ENCODE measurements at regions not wholly inside any gene's neighbourhood (a gene's known extent, or its start where the extent isn't known, plus 50 kb on each side); places are given as distances from the start of the nearest gene placed in this dataset.

DNA sequence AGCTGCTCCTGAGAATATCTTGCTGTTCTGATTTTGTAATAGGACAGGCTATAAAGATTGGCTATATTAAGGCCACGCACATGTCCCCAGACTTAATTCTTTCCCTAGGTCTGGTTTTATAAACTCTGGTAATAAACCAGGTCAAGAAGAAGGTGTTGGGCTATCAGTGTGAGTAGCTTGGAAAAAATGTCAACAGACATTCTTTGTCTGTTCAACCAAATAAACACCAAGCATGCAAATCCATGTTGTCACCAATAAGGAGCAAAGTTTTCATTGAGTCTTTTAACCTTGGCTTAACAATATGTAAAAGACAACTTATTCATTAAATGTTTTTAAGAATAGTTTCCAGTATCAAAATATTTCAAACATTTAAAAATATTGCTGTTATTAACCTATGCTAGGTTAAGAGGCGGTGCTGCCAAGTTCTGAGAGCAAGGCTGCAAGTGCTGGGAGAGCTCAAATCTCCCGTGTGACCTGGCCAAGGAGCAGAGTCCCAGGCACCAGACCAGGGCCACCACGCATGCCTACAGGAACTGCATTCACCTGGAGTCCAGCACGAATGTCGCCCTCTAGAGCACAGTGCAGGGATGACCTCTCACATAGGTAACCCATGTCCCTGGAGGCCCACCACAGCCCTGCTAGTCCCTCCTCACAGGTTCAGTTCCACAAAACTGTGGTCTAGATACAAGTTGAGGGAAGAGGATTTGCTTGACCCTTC is 120.5 kb upstream of the POU3F3 start:
- no peaks in the 10 kb centered on the region for H3K79me2 ChIP-seq (ENCODE audit: insufficient read depth, low read length)
- no peaks in the 10 kb centered on the region for H4K20me1 ChIP-seq (ENCODE audit: insufficient read depth, low read length)
- no peaks in the 10 kb centered on the region for H3K27me3 ChIP-seq (ENCODE audit: insufficient read depth, low read length)
- H3K4me2 ChIP-seq (ENCODE audit: insufficient read depth, low read length) = no peak overlapping the region
- no peak overlapping the region for H3K27ac ChIP-seq (ENCODE audit: low read depth, low read length)
- TF ChIP-seq, protein P1, sequence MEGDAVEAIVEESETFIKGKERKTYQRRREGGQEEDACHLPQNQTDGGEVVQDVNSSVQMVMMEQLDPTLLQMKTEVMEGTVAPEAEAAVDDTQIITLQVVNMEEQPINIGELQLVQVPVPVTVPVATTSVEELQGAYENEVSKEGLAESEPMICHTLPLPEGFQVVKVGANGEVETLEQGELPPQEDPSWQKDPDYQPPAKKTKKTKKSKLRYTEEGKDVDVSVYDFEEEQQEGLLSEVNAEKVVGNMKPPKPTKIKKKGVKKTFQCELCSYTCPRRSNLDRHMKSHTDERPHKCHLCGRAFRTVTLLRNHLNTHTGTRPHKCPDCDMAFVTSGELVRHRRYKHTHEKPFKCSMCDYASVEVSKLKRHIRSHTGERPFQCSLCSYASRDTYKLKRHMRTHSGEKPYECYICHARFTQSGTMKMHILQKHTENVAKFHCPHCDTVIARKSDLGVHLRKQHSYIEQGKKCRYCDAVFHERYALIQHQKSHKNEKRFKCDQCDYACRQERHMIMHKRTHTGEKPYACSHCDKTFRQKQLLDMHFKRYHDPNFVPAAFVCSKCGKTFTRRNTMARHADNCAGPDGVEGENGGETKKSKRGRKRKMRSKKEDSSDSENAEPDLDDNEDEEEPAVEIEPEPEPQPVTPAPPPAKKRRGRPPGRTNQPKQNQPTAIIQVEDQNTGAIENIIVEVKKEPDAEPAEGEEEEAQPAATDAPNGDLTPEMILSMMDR (IDR thresholded peaks at IDR 0.05; ENCODE audit: extremely low read depth, low read depth, low read length) = peak; percentile 12
- no peak for DNase-seq (ENCODE audit: insufficient read length, low spot score, missing footprints)
- no peaks in the 10 kb centered on the region for H3K36me3 ChIP-seq (ENCODE audit: insufficient read depth, low read length)
- no peak overlapping the region for H3K4me3 ChIP-seq (ENCODE audit: insufficient read depth, low read length)
- H2AFZ ChIP-seq (ENCODE audit: low read length) = no peak overlapping the region
- H3K4me1 ChIP-seq (ENCODE audit: insufficient read depth, low read length) = no peaks in the 10 kb centered on the region
- H3K9me3 ChIP-seq (ENCODE audit: low read depth, low read length) = no peaks in the 10 kb centered on the region

DNA sequence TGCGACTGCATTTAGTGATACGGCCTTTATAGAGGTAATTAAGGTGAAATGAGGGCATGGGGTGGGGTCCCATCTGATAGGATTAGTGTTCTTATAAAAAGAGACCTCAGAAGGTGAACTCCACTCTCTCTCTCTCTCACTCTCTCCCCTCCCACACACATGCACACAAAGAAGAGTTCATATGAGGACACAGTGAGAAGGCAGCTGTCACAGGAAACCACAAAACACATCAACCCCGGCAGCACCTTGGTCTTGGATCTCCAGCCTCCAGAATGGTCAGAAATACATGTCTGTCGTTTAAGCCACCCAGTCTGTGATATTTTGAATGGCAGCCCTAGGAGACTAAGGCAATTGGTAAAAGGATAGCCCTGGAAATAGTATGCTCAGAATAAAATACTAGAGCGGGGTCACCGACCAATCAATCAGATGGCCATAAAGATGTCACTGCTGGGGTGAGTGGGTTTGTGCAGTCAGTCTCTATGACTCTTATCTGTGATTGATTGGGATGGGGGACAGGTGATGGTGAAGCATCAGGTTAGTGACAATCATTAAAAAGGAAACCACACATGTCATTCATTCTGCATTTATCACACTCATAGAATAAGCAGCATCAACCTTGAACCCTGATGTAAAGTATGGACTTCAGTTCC is 118.9 kb upstream of the POU3F3 start:
- Histone ChIP-seq H2AFZ (ENCODE audit: low read length) (no peak overlapping the region), H3K4me3 (ENCODE audit: insufficient read depth, low read length) (no peak overlapping the region), H4K20me1 (ENCODE audit: insufficient read depth, low read length) (no peaks in the 10 kb centered on the region), H3K4me2 (ENCODE audit: insufficient read depth, low read length) (no peak overlapping the region), H3K36me3 (ENCODE audit: insufficient read depth, low read length) (no peaks in the 10 kb centered on the region), H3K27me3 (ENCODE audit: insufficient read depth, low read length) (no peaks in the 10 kb centered on the region), H3K79me2 (ENCODE audit: insufficient read depth, low read length) (no peaks in the 10 kb centered on the region), H3K4me1 (ENCODE audit: insufficient read depth, low read length) (no peaks in the 10 kb centered on the region), H3K27ac (ENCODE audit: low read depth, low read length) (no peak overlapping the region), H3K9me3 (ENCODE audit: low read depth, low read length) (no peaks in the 10 kb centered on the region)
- TF ChIP-seq, protein P1 (IDR thresholded peaks at IDR 0.05; ENCODE audit: extremely low read depth, low read depth, low read length) = no peak
- no peak for DNase-seq (ENCODE audit: insufficient read length, low spot score, missing footprints)

DNA sequence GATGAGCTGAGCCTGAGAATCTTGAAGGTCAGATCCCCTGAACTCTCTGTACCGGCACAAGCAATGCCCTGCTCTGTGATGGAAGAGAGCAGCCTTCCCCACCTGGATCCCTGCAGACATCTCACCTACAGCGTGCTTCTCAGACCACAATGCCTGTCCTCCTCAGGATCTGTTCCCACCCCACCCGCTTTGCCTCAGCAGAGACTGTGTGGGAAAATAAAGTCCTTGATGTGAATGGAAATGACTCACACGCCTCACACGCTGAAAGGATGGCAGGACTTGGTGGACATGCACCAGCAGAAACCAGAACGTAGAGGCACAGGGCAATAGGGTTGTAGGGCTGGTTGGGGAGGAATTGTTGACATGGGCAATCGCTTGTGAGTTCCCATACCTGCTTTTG is 117.9 kb upstream of the POU3F3 start:
- Histone ChIP-seq H3K27ac (ENCODE audit: low read depth, low read length) (no peak overlapping the region), H3K27me3 (ENCODE audit: insufficient read depth, low read length) (no peaks in the 10 kb centered on the region), H3K4me3 (ENCODE audit: insufficient read depth, low read length) (no peak overlapping the region), H3K9me3 (ENCODE audit: low read depth, low read length) (no peaks in the 10 kb centered on the region), H3K79me2 (ENCODE audit: insufficient read depth, low read length) (no peaks in the 10 kb centered on the region), H3K4me2 (ENCODE audit: insufficient read depth, low read length) (no peak overlapping the region), H2AFZ (ENCODE audit: low read length) (no peak overlapping the region), H3K36me3 (ENCODE audit: insufficient read depth, low read length) (no peaks in the 10 kb centered on the region), H4K20me1 (ENCODE audit: insufficient read depth, low read length) (no peaks in the 10 kb centered on the region), H3K4me1 (ENCODE audit: insufficient read depth, low read length) (no peaks in the 10 kb centered on the region)
- TF ChIP-seq, protein P1 (IDR thresholded peaks at IDR 0.05; ENCODE audit: extremely low read depth, low read depth, low read length) = no peak
- DNase-seq (ENCODE audit: insufficient read length, low spot score, missing footprints) = no peak

DNA sequence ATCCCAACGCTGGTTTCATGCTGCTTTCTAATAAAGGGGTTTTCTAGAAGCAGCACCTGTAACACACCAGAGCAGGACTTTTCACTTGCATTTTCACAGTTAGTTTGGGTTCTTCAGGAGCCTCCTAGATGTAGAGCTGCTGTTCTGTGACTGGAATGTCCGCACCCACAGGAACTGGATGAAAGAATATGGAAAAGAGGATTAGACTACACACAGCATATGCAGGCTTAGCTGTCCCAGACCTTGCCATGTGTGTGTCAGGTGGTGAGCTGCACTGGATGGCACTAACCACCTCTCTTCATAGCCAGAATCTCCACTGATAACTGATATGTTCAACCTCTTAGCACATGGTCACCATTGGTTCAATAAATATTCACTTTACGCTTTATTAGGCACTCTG is 112.1 kb upstream of the POU3F3 start:
- TF ChIP-seq, protein P1 (IDR thresholded peaks at IDR 0.05; ENCODE audit: extremely low read depth, low read depth, low read length) = no peak
- Histone ChIP-seq H3K4me1 (ENCODE audit: insufficient read depth, low read length) (no peaks in the 10 kb centered on the region), H3K79me2 (ENCODE audit: insufficient read depth, low read length) (no peaks in the 10 kb centered on the region), H4K20me1 (ENCODE audit: insufficient read depth, low read length) (no peaks in the 10 kb centered on the region), H2AFZ (ENCODE audit: low read length) (no peak overlapping the region), H3K27me3 (ENCODE audit: insufficient read depth, low read length) (no peaks in the 10 kb centered on the region), H3K4me2 (ENCODE audit: insufficient read depth, low read length) (no peak overlapping the region), H3K4me3 (ENCODE audit: insufficient read depth, low read length) (no peak overlapping the region), H3K9me3 (ENCODE audit: low read depth, low read length) (no peaks in the 10 kb centered on the region), H3K27ac (ENCODE audit: low read depth, low read length) (no peak overlapping the region), H3K36me3 (ENCODE audit: insufficient read depth, low read length) (no peaks in the 10 kb centered on the region)
- DNase-seq (ENCODE audit: insufficient read length, low spot score, missing footprints) = no peak
